ENCODE measurements at regions not wholly inside any gene's neighbourhood (a gene's known extent, or its start where the extent isn't known, plus 50 kb on each side); places are given as distances from the start of the nearest gene placed in this dataset.

GRCh38 chr14:96682401-96682800 lies 114.8 kb upstream of the VRK1 start:
- TF ChIP-seq, protein P1, sequence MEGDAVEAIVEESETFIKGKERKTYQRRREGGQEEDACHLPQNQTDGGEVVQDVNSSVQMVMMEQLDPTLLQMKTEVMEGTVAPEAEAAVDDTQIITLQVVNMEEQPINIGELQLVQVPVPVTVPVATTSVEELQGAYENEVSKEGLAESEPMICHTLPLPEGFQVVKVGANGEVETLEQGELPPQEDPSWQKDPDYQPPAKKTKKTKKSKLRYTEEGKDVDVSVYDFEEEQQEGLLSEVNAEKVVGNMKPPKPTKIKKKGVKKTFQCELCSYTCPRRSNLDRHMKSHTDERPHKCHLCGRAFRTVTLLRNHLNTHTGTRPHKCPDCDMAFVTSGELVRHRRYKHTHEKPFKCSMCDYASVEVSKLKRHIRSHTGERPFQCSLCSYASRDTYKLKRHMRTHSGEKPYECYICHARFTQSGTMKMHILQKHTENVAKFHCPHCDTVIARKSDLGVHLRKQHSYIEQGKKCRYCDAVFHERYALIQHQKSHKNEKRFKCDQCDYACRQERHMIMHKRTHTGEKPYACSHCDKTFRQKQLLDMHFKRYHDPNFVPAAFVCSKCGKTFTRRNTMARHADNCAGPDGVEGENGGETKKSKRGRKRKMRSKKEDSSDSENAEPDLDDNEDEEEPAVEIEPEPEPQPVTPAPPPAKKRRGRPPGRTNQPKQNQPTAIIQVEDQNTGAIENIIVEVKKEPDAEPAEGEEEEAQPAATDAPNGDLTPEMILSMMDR (IDR thresholded peaks at IDR 0.05): no peak
- no peak for TF ChIP-seq POLR2A (IDR thresholded peaks at IDR 0.05)

Data from body of pancreas (tissue), 4 donors.